SK-N-MC (cell line): ENCODE measurements at regions not wholly inside any gene's neighbourhood (a gene's known extent, or its start where the extent isn't known, plus 50 kb on each side); places are given as distances from the start of the nearest gene placed in this dataset.

ENCODE experiments used
- DNase-seq: peaks from one replicate; pipeline ENCODE4 v3.0.0-alpha.2; 2011; ENCODE audit warnings: low read depth, low spot score
- H3K27ac ChIP-seq: fragments of 200-600 bp; sonication (generic); 2 replicates; pipeline ENCODE4 v1.5.1; 2016; ENCODE audit warnings: mixed run types
- H3K36me3 ChIP-seq: fragments of 200-600 bp; sonication (generic); 2 replicates; pipeline ENCODE4 v1.6.1; 2017; ENCODE audit warnings: antibody characterized with exemption, low read length, mixed read lengths; ENCODE audit not compliant: insufficient read depth
- H3K4me3 ChIP-seq: fragments of 200-600 bp; sonication (generic); 2 replicates; pipeline ENCODE4 v1.5.1; 2016
- H3K9ac ChIP-seq: fragments of 200-600 bp; sonication (generic); 2 replicates; pipeline ENCODE4 v1.8.0; 2017; ENCODE audit warnings: mixed run types, mixed read lengths; ENCODE audit not compliant: insufficient read length
- H3K9me3 ChIP-seq: fragments of 200-600 bp; sonication (generic); 2 replicates; pipeline ENCODE4 v1.6.1; 2017; ENCODE audit warnings: low read depth, mild to moderate bottlenecking, antibody characterized with exemption, low read length, moderate library complexity, mixed read lengths
- EZH2 ChIP-seq: fragments of 200-600 bp; sonication (generic); IDR thresholded peaks from one replicate; pipeline ENCODE4 v1.6.1; 2017; ENCODE audit warnings: antibody characterized with exemption
- FOXP2 ChIP-seq: optimal IDR thresholded peaks from 2 replicates; pipeline ENCODE3; 2011; ENCODE audit warnings: mild to moderate bottlenecking, moderate library complexity; ENCODE audit not compliant: insufficient read depth; ENCODE audit errors: extremely low read length, control extremely low read depth
- POLR2AphosphoS5 ChIP-seq: IDR thresholded peaks from 2 replicates; pipeline ENCODE4 v1.6.1; 2012; ENCODE audit warnings: mild to moderate bottlenecking, low read depth, low read length, borderline replicate concordance

DNA sequence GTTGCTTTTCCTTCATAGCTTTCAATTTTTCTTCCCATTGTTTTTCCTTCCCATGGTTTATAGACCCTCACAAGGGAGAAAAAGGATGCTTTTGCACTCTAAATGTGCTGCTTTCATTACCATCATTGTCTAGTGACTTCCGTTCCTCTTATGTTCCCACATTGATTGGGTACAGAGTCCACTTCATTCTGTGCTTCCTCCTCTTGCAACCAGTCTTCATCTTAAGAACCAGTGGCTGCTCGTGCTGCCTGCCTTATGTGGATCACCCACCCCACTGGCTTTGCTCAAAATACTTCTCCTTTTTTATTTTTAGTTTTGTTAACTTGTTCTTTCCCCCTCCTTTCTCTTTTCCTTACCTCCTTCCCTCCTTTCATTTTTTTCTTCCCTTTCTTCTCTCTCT is 76.5 kb upstream of the BOD1L1 start:
- DNase-seq: no peak
- no peaks in the 10 kb centered on the region for H3K9me3 ChIP-seq
- TF ChIP-seq POLR2AphosphoS5 (no peak), FOXP2 (no peak)
- H3K4me3 ChIP-seq: no peak overlapping the region
- no peaks in the 10 kb centered on the region for H3K36me3 ChIP-seq
- no peak overlapping the region for H3K27ac ChIP-seq
- H3K9ac ChIP-seq: no peak overlapping the region

DNA sequence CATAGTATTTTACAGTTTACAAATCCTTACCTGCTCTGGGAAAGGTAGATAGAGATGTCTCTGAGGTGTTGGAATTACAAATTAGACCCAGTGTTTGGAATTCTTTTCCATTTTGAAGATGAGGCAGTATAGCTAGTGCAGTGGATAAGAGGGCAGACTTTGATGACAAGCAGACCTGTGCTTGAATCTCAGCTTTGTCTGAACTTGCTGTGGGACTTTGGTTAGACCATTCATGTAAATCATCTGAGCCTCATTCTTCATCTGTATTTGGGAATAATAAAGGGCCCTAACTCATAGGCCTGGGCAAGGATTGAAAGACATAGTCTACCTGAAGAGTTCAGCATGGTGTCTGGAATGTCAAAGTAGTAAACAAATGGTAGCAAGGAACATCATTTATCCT is 77.2 kb upstream of the BOD1L1 start:
- Histone ChIP-seq H3K9me3 (no peaks in the 10 kb centered on the region), H3K9ac (no peak overlapping the region), H3K4me3 (no peak overlapping the region), H3K27ac (no peak overlapping the region), H3K36me3 (no peaks in the 10 kb centered on the region)
- TF ChIP-seq POLR2AphosphoS5 (no peak), EZH2 (no peak), FOXP2 (no peak)
- no peak for DNase-seq

DNA sequence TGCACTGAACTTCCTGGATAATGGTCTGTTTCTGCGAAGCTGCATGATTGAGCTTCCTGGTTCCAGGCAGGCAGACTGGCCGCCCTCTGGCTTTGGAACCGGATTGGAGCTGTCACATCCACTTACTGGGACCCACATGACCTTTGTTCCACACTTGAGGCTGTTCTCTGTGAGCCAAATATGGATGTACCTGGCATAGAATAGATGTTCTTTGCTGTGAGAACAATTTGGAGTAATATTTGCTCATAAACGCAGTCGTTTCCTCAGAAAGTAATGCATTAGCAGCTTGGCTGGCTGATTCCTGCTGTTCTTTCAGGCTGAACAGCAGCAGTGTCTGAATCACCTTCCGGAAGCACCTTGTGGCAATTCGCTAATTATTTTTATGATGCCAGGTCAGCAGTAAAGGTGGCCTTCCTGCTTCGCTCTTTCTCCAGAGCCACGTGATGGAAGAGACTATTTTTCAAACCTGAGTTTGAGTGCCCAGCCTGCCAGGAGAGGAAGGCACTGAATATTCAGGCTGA is 78.1 kb upstream of the BOD1L1 start:
- no peak for DNase-seq
- Histone ChIP-seq H3K36me3 (no peaks in the 10 kb centered on the region), H3K9ac (no peak overlapping the region), H3K27ac (no peak overlapping the region), H3K9me3 (no peaks in the 10 kb centered on the region), H3K4me3 (no peak overlapping the region)
- TF ChIP-seq POLR2AphosphoS5: no peak
- no peak for TF ChIP-seq FOXP2
- no peak for TF ChIP-seq EZH2

DNA sequence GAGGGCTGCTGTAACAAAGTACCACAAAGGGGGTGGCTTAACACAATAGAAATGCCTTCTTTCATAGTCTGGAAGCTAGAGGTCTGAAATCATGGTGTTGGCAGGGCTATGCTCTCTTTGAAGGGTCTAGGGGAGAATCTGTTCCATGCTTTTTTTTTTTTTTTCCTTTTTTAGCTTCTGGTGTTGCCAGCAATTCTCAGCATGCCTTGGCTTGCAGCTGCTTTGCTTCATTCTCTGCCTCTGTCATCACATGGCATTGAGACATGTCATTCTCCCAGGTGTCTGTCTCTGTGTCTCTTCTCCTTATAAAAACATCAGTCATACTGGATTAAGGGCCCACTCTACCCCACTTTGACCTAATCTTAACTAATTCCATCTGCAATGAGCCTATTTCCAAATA is 78.6 kb upstream of the BOD1L1 start:
- no peak overlapping the region for H3K4me3 ChIP-seq
- no peaks in the 10 kb centered on the region for H3K36me3 ChIP-seq
- TF ChIP-seq POLR2AphosphoS5 (no peak), FOXP2 (no peak), EZH2 (no peak)
- no peak overlapping the region for H3K27ac ChIP-seq
- no peak for DNase-seq
- H3K9me3 ChIP-seq: no peaks in the 10 kb centered on the region
- no peak overlapping the region for H3K9ac ChIP-seq

DNA sequence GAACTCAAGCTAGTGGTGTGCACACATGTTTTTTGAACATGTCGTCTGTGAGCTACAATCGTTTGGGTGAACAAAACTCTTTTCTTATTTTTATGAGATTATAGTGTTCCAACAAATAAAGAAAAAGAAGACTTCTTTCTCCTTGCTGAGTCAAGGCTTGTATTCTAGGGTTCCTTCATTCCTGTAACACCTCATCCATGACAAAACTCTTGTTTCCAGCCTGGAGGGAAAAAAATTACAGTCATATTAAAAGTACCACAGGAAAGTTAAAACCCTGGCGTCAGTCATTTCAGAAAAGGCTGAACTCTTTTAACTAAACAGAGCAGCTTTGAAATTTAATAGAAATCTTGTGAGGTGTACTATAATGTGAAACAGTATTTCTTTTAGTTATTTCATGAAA is 79.2 kb upstream of the BOD1L1 start:
- no peak for TF ChIP-seq POLR2AphosphoS5
- no peak for TF ChIP-seq FOXP2
- TF ChIP-seq EZH2: no peak
- no peak overlapping the region for H3K27ac ChIP-seq
- H3K4me3 ChIP-seq: no peak overlapping the region
- no peaks in the 10 kb centered on the region for H3K9me3 ChIP-seq
- DNase-seq: no peak
- no peaks in the 10 kb centered on the region for H3K36me3 ChIP-seq
- H3K9ac ChIP-seq: no peak overlapping the region

DNA sequence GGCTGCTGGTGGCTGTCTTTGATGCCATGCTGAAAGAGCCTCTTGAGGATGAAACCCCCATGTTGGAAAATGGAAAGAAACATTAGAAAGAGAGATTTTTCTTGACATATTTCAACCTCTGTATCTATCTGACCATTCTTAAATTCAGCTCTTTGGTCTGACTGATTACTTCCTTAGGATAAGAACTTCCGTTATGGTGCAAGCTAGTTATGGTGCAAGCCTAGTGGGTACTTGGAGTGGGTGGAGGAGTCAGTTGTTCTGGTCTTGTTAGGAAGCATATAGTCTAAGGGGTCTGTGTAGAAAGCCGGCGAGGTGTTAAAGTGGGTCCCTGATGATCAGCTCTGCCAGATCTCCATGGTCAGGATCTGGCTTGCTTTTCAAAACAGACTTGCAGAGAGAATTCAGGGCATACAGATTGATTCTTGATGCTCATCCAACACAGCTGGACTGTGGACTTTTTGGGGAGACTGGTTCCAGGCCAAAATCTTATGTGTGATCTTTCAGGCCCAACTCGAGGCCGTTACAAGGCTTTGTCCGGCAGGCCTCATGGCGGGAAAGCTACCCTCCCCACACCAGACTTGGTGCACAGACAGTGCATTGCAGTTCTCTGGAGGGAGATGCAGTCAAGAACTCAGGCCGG is 82.8 kb upstream of the BOD1L1 start:
- H3K9ac ChIP-seq: no peak overlapping the region
- H3K9me3 ChIP-seq: no peaks in the 10 kb centered on the region
- no peak for DNase-seq
- no peaks in the 10 kb centered on the region for H3K36me3 ChIP-seq
- no peak overlapping the region for H3K4me3 ChIP-seq
- TF ChIP-seq POLR2AphosphoS5 (no peak), EZH2 (no peak), FOXP2 (no peak)
- no peak overlapping the region for H3K27ac ChIP-seq

DNA sequence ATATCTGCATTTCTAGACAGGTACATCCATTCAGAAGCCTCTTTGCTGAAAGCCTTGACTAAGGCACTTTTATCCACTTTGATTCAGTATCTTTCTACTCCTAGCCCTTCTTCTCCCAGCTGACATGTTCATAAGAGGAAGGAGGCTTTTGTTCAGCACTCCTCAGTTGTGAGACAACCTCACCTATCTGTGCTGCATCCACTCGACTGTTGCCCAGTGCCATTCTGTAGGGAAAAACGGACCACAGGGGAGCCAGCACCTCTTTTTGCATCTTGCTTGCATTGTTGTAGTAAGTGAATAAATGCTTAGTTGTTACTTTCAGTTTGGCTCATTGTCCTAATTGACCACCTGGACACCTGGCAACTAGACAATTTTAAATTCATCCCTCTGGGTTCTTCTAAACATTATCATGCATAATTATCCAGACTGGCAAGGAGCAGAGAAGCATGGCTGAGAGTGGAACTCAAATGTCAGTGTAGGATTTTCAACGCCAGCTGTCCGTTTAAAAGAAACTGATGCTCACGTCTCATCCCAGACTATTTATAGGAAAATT is 83.8 kb upstream of the BOD1L1 start:
- Histone ChIP-seq H3K9me3 (no peaks in the 10 kb centered on the region), H3K9ac (no peak overlapping the region), H3K27ac (no peak overlapping the region), H3K4me3 (no peak overlapping the region), H3K36me3 (no peaks in the 10 kb centered on the region)
- no peak for DNase-seq
- TF ChIP-seq EZH2 (no peak), POLR2AphosphoS5 (no peak), FOXP2 (no peak)

DNA sequence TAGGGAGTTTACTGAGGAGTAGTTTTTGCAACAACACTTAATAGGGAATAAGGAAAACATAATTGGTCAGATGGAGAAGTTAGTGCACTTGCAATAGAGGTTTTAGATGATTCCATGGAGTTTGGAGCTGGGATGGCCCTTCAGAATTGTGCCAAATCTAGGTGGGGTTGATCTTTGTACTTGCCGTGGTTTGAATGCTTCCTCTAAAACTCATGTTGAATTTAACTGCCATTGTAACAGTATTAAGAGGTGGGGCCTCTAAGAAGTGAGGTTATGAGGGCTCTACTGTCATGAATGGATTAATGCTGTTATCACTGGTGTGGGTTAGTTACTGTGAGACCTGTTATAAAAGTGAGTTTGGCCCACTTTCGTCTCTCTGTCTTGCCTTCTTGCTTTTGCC is 94.4 kb upstream of the BOD1L1 start:
- Histone ChIP-seq H3K9ac (no peak overlapping the region), H3K36me3 (no peaks in the 10 kb centered on the region), H3K9me3 (no peaks in the 10 kb centered on the region), H3K27ac (no peak overlapping the region), H3K4me3 (no peak overlapping the region)
- no peak for DNase-seq
- TF ChIP-seq POLR2AphosphoS5: no peak
- no peak for TF ChIP-seq EZH2
- TF ChIP-seq FOXP2: no peak

DNA sequence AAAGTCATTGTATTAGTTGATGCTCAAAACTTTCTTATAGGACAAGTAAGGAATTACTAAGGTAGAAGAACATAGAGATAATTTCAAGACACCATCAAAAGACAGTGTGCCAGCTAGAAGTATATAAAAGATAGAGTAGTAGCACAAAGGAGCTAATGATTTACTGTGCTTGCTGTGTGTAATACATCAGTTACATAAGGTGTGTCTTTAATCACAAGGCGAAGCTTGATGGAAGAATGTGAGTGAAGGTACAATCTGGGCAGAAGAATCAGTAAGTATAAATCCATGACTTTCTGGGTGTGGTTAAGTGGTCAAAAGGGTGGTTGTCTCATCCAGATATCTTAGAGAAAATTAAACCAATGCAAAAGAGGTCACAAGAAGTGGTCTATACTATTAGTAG is 95.1 kb upstream of the BOD1L1 start:
- Histone ChIP-seq H3K36me3 (no peaks in the 10 kb centered on the region), H3K4me3 (no peak overlapping the region), H3K9ac (no peak overlapping the region), H3K27ac (no peak overlapping the region), H3K9me3 (no peaks in the 10 kb centered on the region)
- no peak for DNase-seq
- TF ChIP-seq EZH2: no peak
- TF ChIP-seq POLR2AphosphoS5: no peak
- no peak for TF ChIP-seq FOXP2
